HEK293 (cell line): ENCODE measurements at regions not wholly inside any gene's neighbourhood (a gene's known extent, or its start where the extent isn't known, plus 50 kb on each side); places are given as distances from the start of the nearest gene placed in this dataset.

Source experiments
- BCL11A ChIP-seq: fragments of 450-650 bp; formaldehyde crosslinking; IDR thresholded peaks from 2 replicates; pipeline ENCODE4 v1.5.1; 2016; ENCODE audit warnings: low read depth, missing biosample characterization, missing genetic modification characterization
- MZF1 ChIP-seq: fragments of 450-650 bp; formaldehyde crosslinking; IDR thresholded peaks from 2 replicates; pipeline ENCODE4 v1.5.1; 2017; ENCODE audit warnings: missing biosample characterization, missing genetic modification characterization, borderline replicate concordance
- SETDB1 ChIP-seq: IDR thresholded peaks from one replicate; pipeline ENCODE4 v1.6.1; 2017; ENCODE audit warnings: mild to moderate bottlenecking, low read length, moderate library complexity, mixed read lengths; ENCODE audit not compliant: insufficient read length
- ZFP41 ChIP-seq: fragments of 450-650 bp; formaldehyde crosslinking; IDR thresholded peaks from 2 replicates; pipeline ENCODE4 v1.5.1; 2016; ENCODE audit warnings: missing biosample characterization, missing genetic modification characterization, borderline replicate concordance
- ZNF121 ChIP-seq: fragments of 450-650 bp; formaldehyde crosslinking; IDR thresholded peaks from 2 replicates; pipeline ENCODE4 v1.5.1; 2016; ENCODE audit warnings: missing biosample characterization, missing genetic modification characterization
- ZNF138 ChIP-seq: fragments of 450-650 bp; formaldehyde crosslinking; IDR thresholded peaks from 2 replicates; pipeline ENCODE4 v1.5.1; 2016; ENCODE audit warnings: missing biosample characterization, missing genetic modification characterization, borderline replicate concordance
- ZNF473 ChIP-seq: fragments of 450-650 bp; formaldehyde crosslinking; IDR thresholded peaks from 2 replicates; pipeline ENCODE4 v1.5.1; 2017; ENCODE audit warnings: missing biosample characterization, missing genetic modification characterization
- ZNF510 ChIP-seq: fragments of 450-650 bp; formaldehyde crosslinking; IDR thresholded peaks from 2 replicates; pipeline ENCODE4 v1.5.1; 2018; ENCODE audit warnings: mild to moderate bottlenecking, missing genetic modification characterization, missing biosample characterization; ENCODE audit not compliant: insufficient replicate concordance
- ZNF561 ChIP-seq: fragments of 450-650 bp; IDR thresholded peaks from 2 replicates; pipeline ENCODE4 v1.5.1; 2018; ENCODE audit warnings: missing biosample characterization, missing genetic modification characterization, borderline replicate concordance
- ZNF664 ChIP-seq: fragments of 450-650 bp; formaldehyde crosslinking; IDR thresholded peaks from 2 replicates; pipeline ENCODE4 v1.5.1; 2016; ENCODE audit warnings: missing biosample characterization, missing genetic modification characterization
- ZNF707 ChIP-seq: fragments of 450-650 bp; formaldehyde crosslinking; IDR thresholded peaks from 2 replicates; pipeline ENCODE4 v1.5.1; 2016; ENCODE audit warnings: missing biosample characterization, missing genetic modification characterization
- TF ChIP-seq, protein P1 (sequence below): fragments of 450-650 bp; formaldehyde crosslinking; IDR thresholded peaks from 2 replicates; pipeline ENCODE4 v1.5.1; 2016; ENCODE audit warnings: missing biosample characterization, missing genetic modification characterization
- TF ChIP-seq, protein P2 (sequence below): fragments of 450-650 bp; formaldehyde crosslinking; IDR thresholded peaks from 2 replicates; pipeline ENCODE4 v1.5.1; 2016; ENCODE audit warnings: missing biosample characterization, missing genetic modification characterization
- TF ChIP-seq, protein P3 (sequence below): fragments of 450-650 bp; formaldehyde crosslinking; IDR thresholded peaks from 2 replicates; pipeline ENCODE4 v1.5.1; 2016; ENCODE audit warnings: missing biosample characterization, missing genetic modification characterization

DNA sequence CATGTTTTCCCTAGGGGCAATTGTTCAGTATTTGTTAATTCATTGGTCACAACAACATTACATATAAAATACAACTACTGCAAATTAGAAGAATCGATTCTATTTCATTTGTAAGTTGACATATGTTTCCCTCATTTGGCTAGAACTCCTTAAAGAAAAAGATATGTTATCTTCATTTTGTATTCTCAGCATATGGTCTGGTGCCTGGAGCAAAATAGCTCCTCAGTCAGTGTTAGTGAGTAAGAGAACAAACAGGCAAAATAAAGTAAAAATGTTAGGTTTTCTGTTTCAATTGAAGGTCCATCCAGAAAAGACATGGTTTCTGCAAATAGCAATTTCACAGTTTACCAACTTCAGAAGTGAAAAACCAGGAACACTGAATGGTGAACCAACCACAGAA, 1343.1 kb downstream of the ROBO1 start:
- TF ChIP-seq, protein P1, sequence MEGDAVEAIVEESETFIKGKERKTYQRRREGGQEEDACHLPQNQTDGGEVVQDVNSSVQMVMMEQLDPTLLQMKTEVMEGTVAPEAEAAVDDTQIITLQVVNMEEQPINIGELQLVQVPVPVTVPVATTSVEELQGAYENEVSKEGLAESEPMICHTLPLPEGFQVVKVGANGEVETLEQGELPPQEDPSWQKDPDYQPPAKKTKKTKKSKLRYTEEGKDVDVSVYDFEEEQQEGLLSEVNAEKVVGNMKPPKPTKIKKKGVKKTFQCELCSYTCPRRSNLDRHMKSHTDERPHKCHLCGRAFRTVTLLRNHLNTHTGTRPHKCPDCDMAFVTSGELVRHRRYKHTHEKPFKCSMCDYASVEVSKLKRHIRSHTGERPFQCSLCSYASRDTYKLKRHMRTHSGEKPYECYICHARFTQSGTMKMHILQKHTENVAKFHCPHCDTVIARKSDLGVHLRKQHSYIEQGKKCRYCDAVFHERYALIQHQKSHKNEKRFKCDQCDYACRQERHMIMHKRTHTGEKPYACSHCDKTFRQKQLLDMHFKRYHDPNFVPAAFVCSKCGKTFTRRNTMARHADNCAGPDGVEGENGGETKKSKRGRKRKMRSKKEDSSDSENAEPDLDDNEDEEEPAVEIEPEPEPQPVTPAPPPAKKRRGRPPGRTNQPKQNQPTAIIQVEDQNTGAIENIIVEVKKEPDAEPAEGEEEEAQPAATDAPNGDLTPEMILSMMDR (tag by site-specific recombination) = no peak
- TF ChIP-seq, protein P2, sequence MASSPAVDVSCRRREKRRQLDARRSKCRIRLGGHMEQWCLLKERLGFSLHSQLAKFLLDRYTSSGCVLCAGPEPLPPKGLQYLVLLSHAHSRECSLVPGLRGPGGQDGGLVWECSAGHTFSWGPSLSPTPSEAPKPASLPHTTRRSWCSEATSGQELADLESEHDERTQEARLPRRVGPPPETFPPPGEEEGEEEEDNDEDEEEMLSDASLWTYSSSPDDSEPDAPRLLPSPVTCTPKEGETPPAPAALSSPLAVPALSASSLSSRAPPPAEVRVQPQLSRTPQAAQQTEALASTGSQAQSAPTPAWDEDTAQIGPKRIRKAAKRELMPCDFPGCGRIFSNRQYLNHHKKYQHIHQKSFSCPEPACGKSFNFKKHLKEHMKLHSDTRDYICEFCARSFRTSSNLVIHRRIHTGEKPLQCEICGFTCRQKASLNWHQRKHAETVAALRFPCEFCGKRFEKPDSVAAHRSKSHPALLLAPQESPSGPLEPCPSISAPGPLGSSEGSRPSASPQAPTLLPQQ (tag by site-specific recombination) = no peak
- no peak for TF ChIP-seq ZNF473
- no peak for TF ChIP-seq ZNF138 (tag by site-specific recombination)
- TF ChIP-seq, protein P3, sequence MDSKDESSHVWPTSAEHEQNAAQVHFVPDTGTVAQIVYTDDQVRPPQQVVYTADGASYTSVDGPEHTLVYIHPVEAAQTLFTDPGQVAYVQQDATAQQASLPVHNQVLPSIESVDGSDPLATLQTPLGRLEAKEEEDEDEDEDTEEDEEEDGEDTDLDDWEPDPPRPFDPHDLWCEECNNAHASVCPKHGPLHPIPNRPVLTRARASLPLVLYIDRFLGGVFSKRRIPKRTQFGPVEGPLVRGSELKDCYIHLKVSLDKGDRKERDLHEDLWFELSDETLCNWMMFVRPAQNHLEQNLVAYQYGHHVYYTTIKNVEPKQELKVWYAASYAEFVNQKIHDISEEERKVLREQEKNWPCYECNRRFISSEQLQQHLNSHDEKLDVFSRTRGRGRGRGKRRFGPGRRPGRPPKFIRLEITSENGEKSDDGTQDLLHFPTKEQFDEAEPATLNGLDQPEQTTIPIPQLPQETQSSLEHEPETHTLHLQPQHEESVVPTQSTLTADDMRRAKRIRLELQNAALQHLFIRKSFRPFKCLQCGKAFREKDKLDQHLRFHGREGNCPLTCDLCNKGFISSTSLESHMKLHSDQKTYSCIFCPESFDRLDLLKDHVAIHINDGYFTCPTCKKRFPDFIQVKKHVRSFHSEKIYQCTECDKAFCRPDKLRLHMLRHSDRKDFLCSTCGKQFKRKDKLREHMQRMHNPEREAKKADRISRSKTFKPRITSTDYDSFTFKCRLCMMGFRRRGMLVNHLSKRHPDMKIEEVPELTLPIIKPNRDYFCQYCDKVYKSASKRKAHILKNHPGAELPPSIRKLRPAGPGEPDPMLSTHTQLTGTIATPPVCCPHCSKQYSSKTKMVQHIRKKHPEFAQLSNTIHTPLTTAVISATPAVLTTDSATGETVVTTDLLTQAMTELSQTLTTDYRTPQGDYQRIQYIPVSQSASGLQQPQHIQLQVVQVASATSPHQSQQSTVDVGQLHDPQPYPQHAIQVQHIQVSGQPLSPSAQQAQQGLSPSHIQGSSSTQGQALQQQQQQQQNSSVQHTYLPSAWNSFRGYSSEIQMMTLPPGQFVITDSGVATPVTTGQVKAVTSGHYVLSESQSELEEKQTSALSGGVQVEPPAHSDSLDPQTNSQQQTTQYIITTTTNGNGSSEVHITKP (tag by site-specific recombination) = no peak
- TF ChIP-seq ZFP41 = no peak
- TF ChIP-seq MZF1 = no peak
- TF ChIP-seq ZNF121 (tag by site-specific recombination) = no peak
- TF ChIP-seq BCL11A = no peak
- TF ChIP-seq ZNF510 (tag by site-specific recombination) = no peak
- no peak for TF ChIP-seq SETDB1
- TF ChIP-seq ZNF561 (tag by site-specific recombination) = no peak
- TF ChIP-seq ZNF707 (tag by site-specific recombination) = no peak
- TF ChIP-seq ZNF664 (tag by site-specific recombination) = no peak
